ENCODE measurements at regions not wholly inside any gene's neighbourhood (a gene's known extent, or its start where the extent isn't known, plus 50 kb on each side); places are given as distances from the start of the nearest gene placed in this dataset.
"Not testable (repeated sequence)": the region's sequence is repeated elsewhere in the genome, so short reads cannot be mapped to it uniquely, and the experiment has no call there.

DNA sequence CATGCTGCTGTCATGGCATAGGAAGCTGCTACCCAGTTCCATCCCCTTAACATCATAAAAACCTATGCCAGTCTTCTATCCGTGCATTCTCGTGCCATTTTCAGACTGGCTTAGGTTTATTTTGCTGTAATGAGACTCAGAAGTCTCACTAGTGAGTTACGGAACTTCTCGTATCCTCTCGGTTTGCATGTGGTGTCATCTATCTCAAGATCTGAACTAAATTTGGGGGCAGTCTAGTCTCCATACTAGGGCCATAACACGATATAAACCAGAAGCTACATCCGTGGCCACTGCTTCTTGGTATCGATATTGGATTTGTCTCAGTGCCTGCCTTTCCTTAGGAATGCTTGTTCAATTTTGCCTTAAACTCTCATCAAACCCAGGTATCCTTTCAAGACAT lies 771.2 kb upstream of the CDH10 start:
- TF ChIP-seq POLR2A (IDR thresholded peaks at IDR 0.05) = no peak
- TF ChIP-seq, protein P1, sequence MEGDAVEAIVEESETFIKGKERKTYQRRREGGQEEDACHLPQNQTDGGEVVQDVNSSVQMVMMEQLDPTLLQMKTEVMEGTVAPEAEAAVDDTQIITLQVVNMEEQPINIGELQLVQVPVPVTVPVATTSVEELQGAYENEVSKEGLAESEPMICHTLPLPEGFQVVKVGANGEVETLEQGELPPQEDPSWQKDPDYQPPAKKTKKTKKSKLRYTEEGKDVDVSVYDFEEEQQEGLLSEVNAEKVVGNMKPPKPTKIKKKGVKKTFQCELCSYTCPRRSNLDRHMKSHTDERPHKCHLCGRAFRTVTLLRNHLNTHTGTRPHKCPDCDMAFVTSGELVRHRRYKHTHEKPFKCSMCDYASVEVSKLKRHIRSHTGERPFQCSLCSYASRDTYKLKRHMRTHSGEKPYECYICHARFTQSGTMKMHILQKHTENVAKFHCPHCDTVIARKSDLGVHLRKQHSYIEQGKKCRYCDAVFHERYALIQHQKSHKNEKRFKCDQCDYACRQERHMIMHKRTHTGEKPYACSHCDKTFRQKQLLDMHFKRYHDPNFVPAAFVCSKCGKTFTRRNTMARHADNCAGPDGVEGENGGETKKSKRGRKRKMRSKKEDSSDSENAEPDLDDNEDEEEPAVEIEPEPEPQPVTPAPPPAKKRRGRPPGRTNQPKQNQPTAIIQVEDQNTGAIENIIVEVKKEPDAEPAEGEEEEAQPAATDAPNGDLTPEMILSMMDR (IDR thresholded peaks at IDR 0.05) = no peak
- intact Hi-C loops (cut with DNase I; ENCODE audit: low total_unique reads) = no loop called here
- H3K4me3 ChIP-seq (ENCODE audit: low read depth, poor library complexity, severe bottlenecking) = no peak overlapping the region
- WGBS, 2 donors = 93 to 94% methylated on average over 8 of the region's 8 CpGs
- DNase-seq (ENCODE audit: low spot score in 2 of 2) = no peak

DNA sequence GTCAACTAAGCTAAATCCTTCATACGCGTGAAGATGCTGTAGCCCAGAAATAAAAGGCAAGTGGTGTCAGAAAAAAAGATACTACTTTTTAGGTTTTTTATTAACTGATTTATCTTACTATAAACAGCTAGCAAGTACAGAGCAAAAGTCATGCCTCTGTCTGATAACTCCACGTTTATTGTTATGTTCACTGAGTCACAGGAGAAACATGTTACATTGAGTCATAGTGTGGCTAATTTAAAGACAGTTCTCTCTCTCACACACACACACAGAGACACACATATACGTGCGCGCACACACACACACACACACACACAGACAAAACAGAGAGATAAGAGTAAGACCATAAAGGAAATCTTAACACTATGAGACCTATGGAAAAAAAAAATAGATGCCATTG lies 770.0 kb upstream of the CDH10 start:
- no peak for DNase-seq (ENCODE audit: low spot score in 2 of 2)
- H3K4me3 ChIP-seq (ENCODE audit: low read depth, poor library complexity, severe bottlenecking) = no peak overlapping the region
- TF ChIP-seq POLR2A (IDR thresholded peaks at IDR 0.05) = no peak
- intact Hi-C loops (cut with DNase I; ENCODE audit: low total_unique reads) = no loop called here
- WGBS, 2 donors = 69 to 75% methylated on average over 6 of the region's 6 CpGs

- no peak overlapping the region for H3K4me3 ChIP-seq (ENCODE audit: low read depth, poor library complexity, severe bottlenecking)
- TF ChIP-seq, protein P1 (IDR thresholded peaks at IDR 0.05) = no peak
- TF ChIP-seq POLR2A (IDR thresholded peaks at IDR 0.05) = no peak
- DNase-seq (ENCODE audit: low spot score in 2 of 2) = no peak
- intact Hi-C loops (cut with DNase I; ENCODE audit: low total_unique reads) = no loop called here
- WGBS, 2 donors = 76 to 85% methylated on average over 2 of the region's 2 CpGs
These were observed 767.4 kb upstream of the CDH10 start for GRCh38 chr5:25412116-25412661.

- intact Hi-C loops (cut with DNase I; ENCODE audit: low total_unique reads); H3K4me3 ChIP-seq (ENCODE audit: low read depth, poor library complexity, severe bottlenecking); DNase-seq (ENCODE audit: low spot score in 2 of 2): not testable (repeated sequence)
- WGBS, 2 donors = 80 to 88% methylated on average over 6 of the region's 6 CpGs
These were observed 762.6 kb upstream of the CDH10 start for GRCh38 chr5:25407365-25407764.

DNA sequence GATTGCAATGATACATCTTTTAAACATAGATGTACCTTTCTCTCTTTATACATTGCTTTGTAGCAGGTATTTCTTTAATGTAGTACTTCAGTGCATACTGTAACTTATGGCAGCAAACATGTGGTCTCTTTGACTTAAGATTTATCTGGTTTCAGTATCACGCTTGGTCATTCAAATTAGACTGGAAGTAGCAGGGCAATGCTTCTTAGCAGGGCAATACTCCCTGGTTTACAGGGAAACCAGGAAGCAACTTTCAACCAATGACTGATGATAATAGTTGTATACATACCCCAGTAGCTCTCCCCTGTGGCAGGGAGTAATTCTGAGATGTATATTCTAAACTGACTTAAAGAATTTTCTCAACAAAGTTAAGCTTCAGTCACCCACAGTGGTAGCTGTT lies 761.1 kb upstream of the CDH10 start:
- no peak for DNase-seq (ENCODE audit: low spot score in 2 of 2)
- intact Hi-C loops (cut with DNase I; ENCODE audit: low total_unique reads) = no loop called here
- no peak overlapping the region for H3K4me3 ChIP-seq (ENCODE audit: low read depth, poor library complexity, severe bottlenecking)
- no peak for TF ChIP-seq POLR2A (IDR thresholded peaks at IDR 0.05)
- TF ChIP-seq, protein P1 (IDR thresholded peaks at IDR 0.05) = no peak
- 74 to 82% methylated on average over 1 of the region's 1 CpG for WGBS, 2 donors

DNA sequence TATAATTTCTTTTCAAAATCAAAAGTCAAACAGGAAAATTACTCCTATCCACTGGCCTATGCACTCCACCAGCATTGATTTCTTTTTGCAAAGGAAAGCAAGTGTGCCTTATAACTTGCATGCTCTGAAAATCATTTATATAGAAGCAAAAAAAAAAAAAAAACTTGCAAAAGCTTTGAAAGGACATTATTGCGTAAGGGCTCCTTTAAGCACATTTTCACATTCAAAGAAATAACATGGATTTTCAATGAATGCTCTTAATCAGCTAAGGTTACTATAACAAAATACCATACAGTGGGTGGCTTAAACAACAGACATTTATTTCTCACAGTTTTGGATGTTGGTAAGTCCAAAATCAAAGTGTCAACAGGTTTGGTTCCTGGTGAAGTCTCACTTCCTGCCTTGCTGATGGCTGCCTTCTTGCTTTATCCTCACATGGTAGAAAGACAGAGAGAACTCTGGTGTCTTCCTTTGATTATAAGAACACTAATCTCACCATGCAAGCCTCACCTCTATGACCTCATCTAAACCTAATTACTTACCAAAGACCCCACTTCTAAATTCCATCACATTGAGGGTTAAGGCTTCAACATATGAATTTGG lies 755.2 kb upstream of the CDH10 start:
- intact Hi-C loops (cut with DNase I; ENCODE audit: low total_unique reads) = no loop called here
- 98 to 100% methylated on average over 1 of the region's 1 CpG for WGBS, 2 donors
- no peak for DNase-seq (ENCODE audit: low spot score in 2 of 2)
- no peak for TF ChIP-seq POLR2A (IDR thresholded peaks at IDR 0.05)
- H3K4me3 ChIP-seq (ENCODE audit: low read depth, poor library complexity, severe bottlenecking) = no peak overlapping the region

GRCh38 chr5:25393957-25394356 lies 749.2 kb upstream of the CDH10 start:
- 89 to 94% methylated on average over 1 of the region's 1 CpG for WGBS, 2 donors
- intact Hi-C loops (cut with DNase I; ENCODE audit: low total_unique reads) = no loop called here
- TF ChIP-seq, protein P1 (IDR thresholded peaks at IDR 0.05) = no peak
- TF ChIP-seq POLR2A (IDR thresholded peaks at IDR 0.05) = no peak
- no peak overlapping the region for H3K4me3 ChIP-seq (ENCODE audit: low read depth, poor library complexity, severe bottlenecking)
- DNase-seq (ENCODE audit: low spot score in 2 of 2) = no peak

Measured in lower leg skin (tissue), 4 donors.